Neural cell (in vitro differentiated cells): ENCODE measurements at regions not wholly inside any gene's neighbourhood (a gene's known extent, or its start where the extent isn't known, plus 50 kb on each side); places are given as distances from the start of the nearest gene placed in this dataset.

Source experiments
- H2AFZ ChIP-seq: fragments of 200-600, 300-800 bp; sonication (generic), shearing (Covaris generic); 2 replicates; pipeline ENCODE4 v1.6.0; 2014; ENCODE audit warnings: low read depth, mild to moderate bottlenecking, antibody characterized with exemption, low read length, moderate library complexity
- H3F3A ChIP-seq: fragments of 200-600 bp; shearing (Covaris generic); 2 replicates; pipeline ENCODE4 v1.6.1; 2016; ENCODE audit warnings: mild to moderate bottlenecking, moderate library complexity, mixed read lengths, antibody characterized with exemption, low read length; ENCODE audit not compliant: insufficient read depth, poor library complexity, severe bottlenecking
- H3K27ac ChIP-seq: fragments of 200-600, 300-800 bp; sonication (generic), shearing (Covaris generic); 2 replicates; pipeline ENCODE4 v1.5.1; 2014; ENCODE audit warnings: mild to moderate bottlenecking, low read length, moderate library complexity
- H3K27me3 ChIP-seq: fragments of 300-800, 200-600 bp; sonication (generic), shearing (Covaris generic); 2 replicates; pipeline ENCODE4 v1.6.0; 2014; ENCODE audit warnings: mild to moderate bottlenecking, low read depth, low read length, moderate library complexity; ENCODE audit not compliant: insufficient read depth
- H3K36me3 ChIP-seq: fragments of 300-800, 200-600 bp; sonication (generic), shearing (Covaris generic); 2 replicates; pipeline ENCODE4 v1.5.1; 2014; ENCODE audit warnings: mild to moderate bottlenecking, antibody characterized with exemption, low read length, moderate library complexity; ENCODE audit not compliant: insufficient read depth
- H3K4me2 ChIP-seq: fragments of 300-800, 200-600 bp; sonication (generic), shearing (Covaris generic); 2 replicates; pipeline ENCODE4 v1.6.0; 2014; ENCODE audit warnings: mild to moderate bottlenecking, low read length
- H3K4me3 ChIP-seq: fragments of 300-800, 200-600 bp; sonication (generic), shearing (Covaris generic); 2 replicates; pipeline ENCODE4 v1.5.1; 2014; ENCODE audit warnings: mild to moderate bottlenecking, low read length, moderate library complexity
- H3K79me2 ChIP-seq: fragments of 200-600 bp; shearing (Covaris generic); replicated peaks from 2 replicates; pipeline ENCODE4 v1.6.0; 2014; ENCODE audit warnings: mild to moderate bottlenecking, low read length, moderate library complexity; ENCODE audit not compliant: insufficient read depth
- H3K9ac ChIP-seq: fragments of 300-800, 200-600 bp; sonication (generic), shearing (Covaris generic); 2 replicates; pipeline ENCODE4 v1.6.1; 2016; ENCODE audit warnings: mild to moderate bottlenecking, low read length, mixed read lengths
- H3K9me2 ChIP-seq: fragments of 200-600 bp; shearing (Covaris generic); 2 replicates; pipeline ENCODE4 v1.6.1; 2016; ENCODE audit warnings: mild to moderate bottlenecking, low read length, mixed read lengths; ENCODE audit not compliant: insufficient read depth
- H3K9me3 ChIP-seq: fragments of 200-600, 300-800 bp; sonication (generic), shearing (Covaris generic); 2 replicates; pipeline ENCODE4 v1.6.1; 2016; ENCODE audit warnings: mild to moderate bottlenecking, mixed run types, low read length, moderate library complexity, mixed read lengths
- H4K20me1 ChIP-seq: fragments of 200-600 bp; shearing (Covaris generic); 2 replicates; pipeline ENCODE4 v1.6.1; 2016; ENCODE audit warnings: mild to moderate bottlenecking, mixed run types; ENCODE audit not compliant: insufficient read depth
- EP300 ChIP-seq: fragments of 450-650 bp; conservative IDR thresholded peaks from 2 replicates; pipeline ENCODE4 v1.6.1; 2014; ENCODE audit warnings: antibody characterized with exemption, mild to moderate bottlenecking, moderate library complexity; ENCODE audit not compliant: poor library complexity, severe bottlenecking
- POLR2AphosphoS5 ChIP-seq: IDR thresholded peaks from 2 replicates; pipeline ENCODE4 v1.6.1; 2012
- RAD21 ChIP-seq: fragments of 450-650 bp; conservative IDR thresholded peaks from 2 replicates; pipeline ENCODE4 v1.6.1; 2014; ENCODE audit warnings: antibody characterized with exemption, mild to moderate bottlenecking, moderate library complexity
- TAF1 ChIP-seq: IDR thresholded peaks from 2 replicates; pipeline ENCODE4 v1.6.1; 2012; ENCODE audit warnings: low read depth
- TF ChIP-seq, protein P1 (sequence below): IDR thresholded peaks from 2 replicates; pipeline ENCODE4 v1.6.1; 2012; ENCODE audit warnings: borderline replicate concordance
- TF ChIP-seq, protein P2 (sequence below): fragments of 450-650 bp; IDR thresholded peaks from 2 replicates; pipeline ENCODE4 v1.5.1; 2014; ENCODE audit warnings: antibody characterized with exemption, mild to moderate bottlenecking, moderate library complexity; ENCODE audit not compliant: poor library complexity, severe bottlenecking

DNA sequence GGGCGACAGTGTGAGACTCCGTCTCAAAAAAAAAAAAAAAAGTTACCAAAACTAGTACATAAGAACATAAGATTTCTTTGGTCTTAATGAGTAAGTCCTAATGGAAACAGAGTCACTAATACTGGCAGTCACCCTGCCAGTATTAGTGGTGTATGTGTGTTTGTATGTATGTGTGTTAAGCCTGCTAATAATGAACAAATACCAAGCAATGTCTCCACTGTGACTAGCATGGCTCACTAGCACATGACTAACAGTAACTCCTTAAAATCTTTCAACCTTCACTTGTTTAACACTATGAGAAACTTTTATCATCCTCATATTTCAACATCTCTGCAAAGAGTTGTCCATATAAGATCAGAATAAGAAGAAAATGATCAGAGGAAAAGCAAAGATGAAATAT lies 231.0 kb upstream of the ATP11B start:
- H3K9me3 ChIP-seq: no peaks in the 10 kb centered on the region
- no peaks in the 10 kb centered on the region for H3K79me2 ChIP-seq
- H3K27ac ChIP-seq: no peak overlapping the region
- H3K27me3 ChIP-seq: no peaks in the 10 kb centered on the region
- H3K4me3 ChIP-seq: no peak overlapping the region
- TF ChIP-seq, protein P1, sequence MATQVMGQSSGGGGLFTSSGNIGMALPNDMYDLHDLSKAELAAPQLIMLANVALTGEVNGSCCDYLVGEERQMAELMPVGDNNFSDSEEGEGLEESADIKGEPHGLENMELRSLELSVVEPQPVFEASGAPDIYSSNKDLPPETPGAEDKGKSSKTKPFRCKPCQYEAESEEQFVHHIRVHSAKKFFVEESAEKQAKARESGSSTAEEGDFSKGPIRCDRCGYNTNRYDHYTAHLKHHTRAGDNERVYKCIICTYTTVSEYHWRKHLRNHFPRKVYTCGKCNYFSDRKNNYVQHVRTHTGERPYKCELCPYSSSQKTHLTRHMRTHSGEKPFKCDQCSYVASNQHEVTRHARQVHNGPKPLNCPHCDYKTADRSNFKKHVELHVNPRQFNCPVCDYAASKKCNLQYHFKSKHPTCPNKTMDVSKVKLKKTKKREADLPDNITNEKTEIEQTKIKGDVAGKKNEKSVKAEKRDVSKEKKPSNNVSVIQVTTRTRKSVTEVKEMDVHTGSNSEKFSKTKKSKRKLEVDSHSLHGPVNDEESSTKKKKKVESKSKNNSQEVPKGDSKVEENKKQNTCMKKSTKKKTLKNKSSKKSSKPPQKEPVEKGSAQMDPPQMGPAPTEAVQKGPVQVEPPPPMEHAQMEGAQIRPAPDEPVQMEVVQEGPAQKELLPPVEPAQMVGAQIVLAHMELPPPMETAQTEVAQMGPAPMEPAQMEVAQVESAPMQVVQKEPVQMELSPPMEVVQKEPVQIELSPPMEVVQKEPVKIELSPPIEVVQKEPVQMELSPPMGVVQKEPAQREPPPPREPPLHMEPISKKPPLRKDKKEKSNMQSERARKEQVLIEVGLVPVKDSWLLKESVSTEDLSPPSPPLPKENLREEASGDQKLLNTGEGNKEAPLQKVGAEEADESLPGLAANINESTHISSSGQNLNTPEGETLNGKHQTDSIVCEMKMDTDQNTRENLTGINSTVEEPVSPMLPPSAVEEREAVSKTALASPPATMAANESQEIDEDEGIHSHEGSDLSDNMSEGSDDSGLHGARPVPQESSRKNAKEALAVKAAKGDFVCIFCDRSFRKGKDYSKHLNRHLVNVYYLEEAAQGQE: no peak
- no peak for TF ChIP-seq POLR2AphosphoS5
- TF ChIP-seq, protein P2, sequence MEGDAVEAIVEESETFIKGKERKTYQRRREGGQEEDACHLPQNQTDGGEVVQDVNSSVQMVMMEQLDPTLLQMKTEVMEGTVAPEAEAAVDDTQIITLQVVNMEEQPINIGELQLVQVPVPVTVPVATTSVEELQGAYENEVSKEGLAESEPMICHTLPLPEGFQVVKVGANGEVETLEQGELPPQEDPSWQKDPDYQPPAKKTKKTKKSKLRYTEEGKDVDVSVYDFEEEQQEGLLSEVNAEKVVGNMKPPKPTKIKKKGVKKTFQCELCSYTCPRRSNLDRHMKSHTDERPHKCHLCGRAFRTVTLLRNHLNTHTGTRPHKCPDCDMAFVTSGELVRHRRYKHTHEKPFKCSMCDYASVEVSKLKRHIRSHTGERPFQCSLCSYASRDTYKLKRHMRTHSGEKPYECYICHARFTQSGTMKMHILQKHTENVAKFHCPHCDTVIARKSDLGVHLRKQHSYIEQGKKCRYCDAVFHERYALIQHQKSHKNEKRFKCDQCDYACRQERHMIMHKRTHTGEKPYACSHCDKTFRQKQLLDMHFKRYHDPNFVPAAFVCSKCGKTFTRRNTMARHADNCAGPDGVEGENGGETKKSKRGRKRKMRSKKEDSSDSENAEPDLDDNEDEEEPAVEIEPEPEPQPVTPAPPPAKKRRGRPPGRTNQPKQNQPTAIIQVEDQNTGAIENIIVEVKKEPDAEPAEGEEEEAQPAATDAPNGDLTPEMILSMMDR: no peak
- no peak for TF ChIP-seq RAD21
- H3F3A ChIP-seq: no peaks in the 10 kb centered on the region
- no peaks in the 10 kb centered on the region for H3K36me3 ChIP-seq
- no peak overlapping the region for H2AFZ ChIP-seq
- H3K4me2 ChIP-seq: no peak overlapping the region
- H3K9ac ChIP-seq: no peak overlapping the region
- H3K9me2 ChIP-seq: no peaks in the 10 kb centered on the region
- H4K20me1 ChIP-seq: no peaks in the 10 kb centered on the region

DNA sequence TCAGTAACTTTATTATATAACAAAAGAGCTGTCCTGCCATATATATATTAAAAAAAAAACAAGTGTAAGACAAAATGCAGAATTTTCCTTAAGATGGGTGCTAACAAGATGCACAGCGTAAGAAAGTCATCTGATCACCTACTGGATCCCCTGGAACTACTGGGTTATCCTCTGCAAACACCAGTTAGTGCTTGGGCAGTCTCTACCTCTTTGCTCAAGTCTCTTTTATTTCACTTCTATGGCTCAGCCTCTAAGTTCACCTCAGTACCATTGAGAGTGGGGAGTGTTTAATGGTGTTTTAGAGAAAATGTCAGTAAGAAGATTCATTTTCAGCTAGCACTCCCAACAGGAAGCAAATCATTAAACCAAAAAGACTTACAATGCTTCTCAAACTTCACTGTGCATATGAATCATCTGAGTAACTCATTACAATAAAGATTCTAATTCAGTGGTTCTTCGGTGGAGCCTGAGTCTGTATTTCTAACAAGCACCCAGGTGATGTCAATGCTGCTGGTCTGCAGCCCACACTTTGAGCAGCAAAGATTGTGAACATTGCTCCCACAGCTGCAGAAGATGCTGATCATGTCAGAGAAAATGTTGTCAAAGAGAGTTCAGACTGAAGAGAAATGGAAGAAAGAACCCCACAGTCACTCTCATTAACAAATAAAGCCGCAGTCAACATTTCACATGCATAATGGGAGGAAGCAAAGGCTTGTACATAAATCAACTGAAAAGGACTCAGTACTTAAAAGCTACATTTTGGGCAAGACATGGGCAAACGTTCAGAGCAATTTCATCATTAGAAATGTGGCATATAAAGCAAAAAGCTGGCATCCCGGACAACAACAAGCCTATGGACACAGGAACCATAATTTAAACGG lies 227.1 kb upstream of the ATP11B start:
- H3K27me3 ChIP-seq: no peaks in the 10 kb centered on the region
- no peaks in the 10 kb centered on the region for H4K20me1 ChIP-seq
- H3K79me2 ChIP-seq: no peaks in the 10 kb centered on the region
- no peaks in the 10 kb centered on the region for H3K36me3 ChIP-seq
- no peaks in the 10 kb centered on the region for H3F3A ChIP-seq
- H3K9ac ChIP-seq: no peak overlapping the region
- H3K9me2 ChIP-seq: no peaks in the 10 kb centered on the region
- TF ChIP-seq EP300: no peak
- no peak overlapping the region for H3K27ac ChIP-seq
- no peak overlapping the region for H3K4me3 ChIP-seq
- H3K4me2 ChIP-seq: no peak overlapping the region
- H2AFZ ChIP-seq: no peak overlapping the region
- no peaks in the 10 kb centered on the region for H3K9me3 ChIP-seq

DNA sequence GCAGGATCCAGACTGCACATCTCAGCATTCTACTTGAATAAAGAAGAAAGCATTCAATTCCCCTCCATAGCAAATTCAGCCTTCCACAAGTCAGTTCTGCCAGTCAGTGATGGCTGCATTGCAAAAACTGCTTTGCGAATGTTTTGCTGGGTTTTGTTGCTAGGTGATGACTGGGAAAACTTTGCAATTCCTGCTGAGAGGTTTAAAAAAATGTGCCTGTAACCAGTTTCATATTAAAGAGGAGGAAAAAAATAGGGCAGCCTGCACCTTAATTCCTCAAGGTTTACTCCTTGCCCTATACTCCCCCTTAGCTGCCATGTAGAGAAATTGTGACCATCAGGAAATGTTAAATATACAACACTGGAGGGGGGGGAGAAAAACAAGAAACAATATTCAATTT lies 225.6 kb upstream of the ATP11B start:
- Histone ChIP-seq H3K9me2 (no peaks in the 10 kb centered on the region), H4K20me1 (no peaks in the 10 kb centered on the region), H3K9ac (no peak overlapping the region), H3K36me3 (no peaks in the 10 kb centered on the region), H3K27me3 (no peaks in the 10 kb centered on the region), H3K4me2 (no peak overlapping the region), H3F3A (no peaks in the 10 kb centered on the region), H2AFZ (no peak overlapping the region), H3K9me3 (no peaks in the 10 kb centered on the region), H3K27ac (no peak overlapping the region), H3K79me2 (no peaks in the 10 kb centered on the region), H3K4me3 (no peak overlapping the region)
- TF ChIP-seq, protein P2: peak; percentile 34
- no peak for TF ChIP-seq TAF1
- peak; percentile 33 for TF ChIP-seq RAD21
